Lower leg skin (tissue), 3 donors: ENCODE measurements at regions not wholly inside any gene's neighbourhood (a gene's known extent, or its start where the extent isn't known, plus 50 kb on each side); places are given as distances from the start of the nearest gene placed in this dataset.

Experiments used
- CTCF ChIP-seq, 3 donors: fragments of 450-650 bp; IDR thresholded peaks; one replicate each; pipeline ENCODE4 v1.5.1; 2016; ENCODE audit warnings: antibody characterized with exemption in 3 of 3, mild to moderate bottlenecking in 3 of 3, moderate library complexity in 2 of 3
- POLR2A ChIP-seq, 2 donors: fragments of 450-650 bp; IDR thresholded peaks; one replicate each; pipeline ENCODE4 v1.6.1; 2016 to 2017; ENCODE audit warnings: antibody characterized with exemption in 2 of 2, mild to moderate bottlenecking in 1 of 2, moderate library complexity in 1 of 2

GRCh38 chr5:143691945-143692290 lies 120.0 kb upstream of the HMHB1 start:
- TF ChIP-seq POLR2A (IDR thresholded peaks at IDR 0.05) (no peak), CTCF (IDR thresholded peaks at IDR 0.05) (no peak)
